HG02981 (cell line): ENCODE measurements at regions not wholly inside any gene's neighbourhood (a gene's known extent, or its start where the extent isn't known, plus 50 kb on each side); places are given as distances from the start of the nearest gene placed in this dataset.
A peak's percentile ranks its signal among the peaks of the same experiment; 100 is the strongest.

Source experiments
- ATAC-seq: cut with Tn5 transposase; IDR thresholded peaks from one replicate; pipeline ENCODE4 v1.9.1; 2021; ENCODE audit warnings: mild to moderate bottlenecking, moderate library complexity; ENCODE audit not compliant: unreplicated experiment

DNA sequence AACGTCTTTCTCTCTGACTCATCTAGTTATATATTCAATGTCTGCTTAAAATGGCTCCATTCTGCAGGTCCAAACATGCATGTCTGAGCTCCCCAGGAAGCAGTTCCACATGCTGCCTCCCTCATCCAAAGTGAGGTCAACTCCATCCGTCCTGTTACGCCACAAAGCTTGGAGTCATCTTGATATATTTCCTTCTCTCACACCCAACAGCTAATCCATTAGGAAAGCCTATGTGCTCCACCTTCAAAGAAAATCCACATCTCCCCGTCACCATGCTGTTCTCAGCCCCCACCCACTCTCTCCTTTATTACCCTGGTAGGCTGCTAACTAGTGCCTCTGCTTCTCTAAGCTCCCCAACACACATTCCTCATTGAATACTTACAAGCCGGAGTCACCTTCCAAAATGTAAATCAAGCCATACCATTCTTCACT is 130.2 kb upstream of the SYNDIG1 start:
- ATAC-seq = no peak

DNA sequence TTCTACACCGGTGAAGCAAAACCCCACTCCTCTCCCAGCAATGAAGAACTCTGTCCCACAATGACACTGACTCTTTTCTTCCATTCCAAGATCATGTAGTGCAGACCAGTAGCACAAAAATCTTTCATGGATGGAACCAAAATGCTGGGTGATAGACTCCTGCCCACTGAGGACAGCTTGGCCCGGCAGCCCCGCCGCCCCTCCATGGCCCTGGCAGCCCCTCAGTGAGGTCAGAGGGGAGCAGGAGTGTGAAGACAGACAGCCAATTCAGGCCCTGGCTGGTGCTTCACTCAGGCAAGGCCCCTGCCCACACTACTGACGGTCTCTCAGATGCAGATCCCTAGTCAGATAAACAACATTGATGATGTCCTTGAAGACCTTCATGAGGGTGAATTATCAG is 131.9 kb upstream of the SYNDIG1 start:
- no peak for ATAC-seq

DNA sequence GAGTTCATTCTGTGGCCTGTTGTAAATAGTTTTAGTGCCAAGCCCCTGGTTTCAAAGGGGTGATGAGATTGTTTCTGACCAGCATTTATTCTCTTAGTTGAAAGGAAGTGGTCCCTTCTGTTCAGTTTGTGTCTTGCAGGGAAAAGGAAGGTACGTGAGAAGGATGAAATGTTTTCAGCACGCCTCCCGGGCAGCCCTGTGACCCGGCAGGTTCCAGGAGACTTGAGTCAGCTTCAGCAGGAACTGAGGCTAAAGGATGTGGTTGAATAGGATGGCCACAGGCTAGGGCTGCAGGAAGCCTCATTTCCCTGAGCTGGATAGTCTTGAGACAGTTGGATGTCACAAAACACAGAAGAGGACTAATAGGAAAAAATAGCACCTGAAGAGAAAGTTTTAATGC is 132.4 kb upstream of the SYNDIG1 start:
- no peak for ATAC-seq

DNA sequence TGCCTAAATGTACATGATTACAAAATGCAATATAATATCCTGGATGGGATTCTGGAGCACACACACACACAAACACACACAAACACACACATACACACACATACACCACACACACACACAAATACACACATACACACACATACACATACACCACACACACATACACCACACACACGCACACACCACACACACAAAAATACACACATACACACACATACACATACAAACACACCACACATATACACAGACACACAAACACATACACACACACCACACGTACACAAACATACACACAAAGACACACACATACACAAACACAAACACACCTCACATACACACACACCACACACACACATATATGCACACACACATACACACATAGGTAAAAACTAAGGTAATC is 134.6 kb upstream of the SYNDIG1 start:
- ATAC-seq = no peak

DNA sequence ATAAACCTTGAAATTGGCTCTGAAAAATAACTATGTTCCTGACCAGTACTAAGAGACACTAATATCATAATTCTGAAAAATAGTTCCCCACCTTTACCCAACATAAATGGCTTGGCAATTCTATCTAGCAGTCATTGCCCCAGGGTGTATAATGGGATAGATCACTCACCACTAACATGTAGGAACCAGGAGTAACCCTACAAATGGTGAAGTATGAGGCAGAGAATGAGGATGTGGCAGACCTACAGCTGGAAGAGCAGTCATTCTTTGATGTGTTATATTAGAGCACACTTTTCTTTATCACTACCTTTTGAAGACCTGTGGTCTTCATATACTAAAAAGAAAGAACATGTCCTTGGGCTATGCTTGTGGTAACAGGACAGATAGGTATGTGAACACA is 136.5 kb upstream of the SYNDIG1 start:
- no peak for ATAC-seq

DNA sequence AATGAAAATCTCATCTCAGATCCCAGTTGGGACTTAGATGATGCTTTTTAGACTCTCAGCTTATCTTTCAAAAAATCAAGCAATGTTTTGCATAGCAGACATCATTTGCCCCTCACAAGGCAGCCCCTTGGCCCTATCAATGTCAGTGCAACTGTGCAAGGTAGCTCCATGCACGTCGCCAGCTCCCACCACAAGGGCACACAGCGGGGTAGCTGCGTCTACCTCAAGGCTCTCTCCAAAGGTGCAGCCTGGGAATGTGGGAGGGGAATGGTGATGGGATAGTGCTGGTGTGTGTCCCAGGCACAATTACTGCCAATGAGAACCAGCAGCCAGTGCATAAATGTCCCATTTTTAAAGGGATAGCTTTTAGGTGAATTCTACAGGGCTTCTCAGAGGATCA is 137.5 kb upstream of the SYNDIG1 start:
- ATAC-seq = no peak

DNA sequence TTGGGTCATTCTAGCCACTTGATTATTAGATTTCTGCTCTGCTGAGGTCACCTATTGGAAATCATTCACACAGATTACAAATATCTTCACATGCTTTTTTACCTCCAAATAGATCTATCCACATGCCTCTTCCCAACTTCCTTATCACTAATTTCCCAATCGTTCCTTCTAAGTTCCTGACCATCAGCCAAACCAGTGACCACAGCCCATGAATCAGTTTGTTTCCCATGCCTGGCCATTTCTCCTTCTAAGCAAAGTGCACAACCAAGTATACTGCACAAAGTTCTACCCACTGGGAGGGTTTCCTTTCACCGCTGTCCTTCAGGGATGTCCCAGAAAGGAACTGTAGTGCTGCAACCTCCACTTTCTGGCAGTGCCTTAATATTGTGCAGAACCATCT is 140.5 kb upstream of the SYNDIG1 start:
- no peak for ATAC-seq

DNA sequence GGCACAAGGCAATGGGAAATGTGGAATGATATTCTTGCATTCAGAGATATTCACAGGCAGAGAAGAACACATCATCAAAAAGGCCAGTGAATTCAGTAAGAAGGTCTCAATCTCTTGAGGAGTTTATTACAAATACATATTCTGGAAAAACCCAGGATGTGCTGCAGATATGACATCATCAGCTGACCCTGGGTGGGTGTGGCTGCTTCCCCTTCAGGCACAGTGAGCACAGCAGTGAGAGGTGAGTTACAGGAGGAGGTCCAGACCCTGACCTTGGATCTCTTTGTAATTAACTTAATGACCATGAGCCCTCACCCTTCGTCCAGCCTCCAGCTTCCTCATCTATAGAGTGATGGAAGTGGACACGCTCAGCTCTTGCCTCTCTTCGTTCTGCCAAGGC is 147.5 kb upstream of the SYNDIG1 start:
- no peak for ATAC-seq

DNA sequence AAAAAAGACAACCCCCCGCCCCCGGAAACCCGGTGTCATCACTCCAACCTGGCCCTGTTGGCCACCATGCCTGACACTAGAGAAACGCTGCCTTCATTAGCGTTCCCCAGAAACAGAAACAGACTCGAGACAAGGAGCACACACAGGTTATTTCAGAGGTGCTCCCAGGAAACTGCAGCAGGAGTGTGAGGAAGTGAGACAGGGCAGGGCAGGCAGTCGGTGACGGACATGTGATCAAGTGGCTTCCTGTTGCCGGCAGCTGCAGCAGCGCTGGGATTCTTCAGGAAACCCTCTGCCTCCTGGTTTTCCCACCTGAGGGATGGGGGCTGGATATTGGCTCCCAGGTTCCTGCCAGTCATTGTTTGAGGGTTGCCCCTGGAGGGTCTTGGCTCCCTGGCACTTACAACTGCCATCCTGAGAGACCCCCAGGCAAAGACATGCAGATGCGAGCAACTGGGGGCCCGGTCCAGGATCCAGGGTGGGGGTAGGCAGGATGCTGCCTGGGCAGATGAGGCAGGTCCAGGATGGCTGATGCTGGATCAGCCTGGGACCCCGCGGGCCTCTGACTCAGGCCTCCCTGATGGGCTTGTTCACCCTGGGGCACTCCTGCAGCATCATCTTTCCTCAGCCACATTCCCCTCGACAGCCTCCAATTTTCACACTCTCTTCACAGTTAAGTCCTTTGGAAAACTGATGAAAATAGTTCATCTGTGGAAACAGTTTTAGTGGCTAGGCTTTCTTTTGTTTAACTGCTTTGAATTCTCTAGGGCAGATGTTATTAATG is 150.7 kb upstream of the SYNDIG1 start:
- ATAC-seq = no peak

DNA sequence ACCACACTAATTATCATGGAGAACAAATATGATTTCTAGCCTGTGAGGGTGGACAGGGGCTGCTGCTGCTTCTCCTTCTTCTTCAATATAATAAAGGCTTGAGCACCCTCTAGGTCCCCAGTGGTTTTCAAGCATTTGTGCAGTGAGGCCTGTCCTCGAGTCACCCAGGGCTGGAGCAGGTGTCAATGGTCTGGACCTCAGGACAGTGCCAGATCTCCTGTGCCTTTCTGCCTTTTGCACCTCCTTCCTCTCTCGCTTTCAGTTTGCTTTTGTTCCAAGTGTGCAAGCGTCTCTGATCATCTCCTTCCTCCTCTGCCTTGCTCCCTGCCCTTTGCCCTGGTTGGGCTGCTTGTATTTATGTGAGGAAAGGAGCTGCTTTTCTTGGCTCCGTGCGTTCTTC is 152.2 kb upstream of the SYNDIG1 start:
- no peak for ATAC-seq

DNA sequence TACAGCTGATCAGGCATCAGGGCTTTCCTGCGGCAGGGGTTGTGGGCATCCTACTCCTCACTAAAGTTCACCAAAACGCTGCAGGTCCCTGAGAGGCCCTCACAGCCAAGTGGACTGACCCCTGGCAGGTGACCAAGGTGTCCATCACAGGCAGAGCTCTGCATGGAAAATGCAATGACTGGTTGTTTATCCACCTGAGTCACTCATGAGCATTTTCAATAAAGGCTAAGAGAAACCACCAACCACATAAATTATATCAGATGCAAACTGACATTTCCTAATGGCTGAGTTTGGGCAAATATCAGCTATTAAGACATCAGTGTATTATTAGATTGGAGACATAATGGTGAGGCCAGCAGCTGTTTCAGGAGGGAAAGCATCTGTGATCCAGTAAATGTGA is 152.7 kb upstream of the SYNDIG1 start:
- ATAC-seq = no peak

DNA sequence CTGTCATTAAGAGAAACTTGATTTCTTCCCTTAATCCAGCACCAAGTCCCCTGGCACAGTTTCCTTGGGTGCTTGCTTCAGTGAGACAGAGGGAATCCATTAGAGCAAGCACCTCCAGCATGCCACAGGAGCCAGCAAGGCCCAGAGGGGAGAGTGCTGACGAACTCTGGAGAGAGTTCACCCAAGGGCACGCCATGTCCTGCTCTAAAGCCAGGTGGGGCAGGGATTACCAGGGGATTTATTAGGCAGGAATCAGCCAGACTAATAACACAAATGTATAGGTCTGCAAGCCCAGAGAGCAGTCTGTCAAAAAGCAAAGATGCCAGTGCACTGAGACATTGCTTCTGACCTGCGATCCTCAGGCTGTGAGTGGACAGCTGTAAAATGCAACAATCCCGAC is 155.4 kb upstream of the SYNDIG1 start:
- ATAC-seq = no peak

DNA sequence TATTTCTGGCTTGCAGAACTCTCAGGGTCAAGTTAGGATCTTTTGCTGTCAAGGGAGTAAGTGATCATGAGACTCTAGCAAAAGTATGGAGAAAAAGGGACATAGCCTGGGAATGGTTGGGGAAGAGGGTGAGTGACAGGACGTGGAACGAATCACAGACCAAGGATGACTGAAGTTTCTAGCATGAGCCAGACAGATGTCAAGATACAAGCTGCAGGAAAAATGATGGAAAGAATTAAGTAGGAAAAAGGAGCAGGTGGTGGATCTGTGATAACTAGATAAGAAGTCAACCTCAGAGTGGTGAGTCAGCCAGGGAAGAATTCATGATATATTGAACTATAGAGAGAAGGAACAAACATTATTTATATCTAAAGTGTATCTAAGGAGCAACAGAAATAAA is 159.8 kb upstream of the SYNDIG1 start:
- ATAC-seq = no peak

DNA sequence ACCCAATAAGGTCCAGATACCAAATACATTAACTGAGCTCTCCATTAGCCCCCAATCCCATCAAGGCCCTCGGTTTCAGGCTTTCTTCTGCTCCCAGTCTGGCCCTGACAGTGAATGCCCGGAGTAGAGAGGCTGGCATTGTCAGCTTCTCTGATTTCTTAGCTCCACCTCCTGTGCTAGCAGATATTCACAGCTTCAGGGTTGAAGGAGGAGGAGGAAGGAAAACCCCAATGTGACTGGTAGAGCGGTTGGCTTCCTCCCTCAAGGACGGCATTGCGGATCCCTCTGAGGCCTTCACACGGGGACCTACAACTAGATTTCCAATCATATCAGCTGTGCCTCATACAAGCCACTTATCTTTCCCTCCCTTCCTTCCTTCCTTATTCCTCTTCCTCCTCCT is 164.1 kb upstream of the SYNDIG1 start:
- ATAC-seq = no peak

DNA sequence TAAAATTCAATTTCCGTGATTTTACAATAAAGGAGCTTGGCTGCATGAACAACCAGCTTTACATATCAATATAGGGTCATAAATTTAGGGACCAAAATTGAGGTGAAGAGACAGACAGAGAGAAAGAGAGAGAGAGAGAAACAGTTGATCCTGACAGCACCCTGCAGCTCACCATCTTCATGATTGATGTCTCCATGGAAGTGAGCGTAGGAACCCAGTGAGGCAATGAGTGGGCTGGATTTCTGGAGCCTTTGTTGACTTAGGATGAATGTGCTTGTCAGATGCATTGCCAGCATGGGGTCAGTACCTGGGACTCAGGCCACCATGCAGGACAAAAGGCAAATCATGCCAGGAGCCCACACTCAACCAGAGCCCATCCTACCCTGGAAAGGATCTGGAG is 165.1 kb upstream of the SYNDIG1 start:
- no peak for ATAC-seq

DNA sequence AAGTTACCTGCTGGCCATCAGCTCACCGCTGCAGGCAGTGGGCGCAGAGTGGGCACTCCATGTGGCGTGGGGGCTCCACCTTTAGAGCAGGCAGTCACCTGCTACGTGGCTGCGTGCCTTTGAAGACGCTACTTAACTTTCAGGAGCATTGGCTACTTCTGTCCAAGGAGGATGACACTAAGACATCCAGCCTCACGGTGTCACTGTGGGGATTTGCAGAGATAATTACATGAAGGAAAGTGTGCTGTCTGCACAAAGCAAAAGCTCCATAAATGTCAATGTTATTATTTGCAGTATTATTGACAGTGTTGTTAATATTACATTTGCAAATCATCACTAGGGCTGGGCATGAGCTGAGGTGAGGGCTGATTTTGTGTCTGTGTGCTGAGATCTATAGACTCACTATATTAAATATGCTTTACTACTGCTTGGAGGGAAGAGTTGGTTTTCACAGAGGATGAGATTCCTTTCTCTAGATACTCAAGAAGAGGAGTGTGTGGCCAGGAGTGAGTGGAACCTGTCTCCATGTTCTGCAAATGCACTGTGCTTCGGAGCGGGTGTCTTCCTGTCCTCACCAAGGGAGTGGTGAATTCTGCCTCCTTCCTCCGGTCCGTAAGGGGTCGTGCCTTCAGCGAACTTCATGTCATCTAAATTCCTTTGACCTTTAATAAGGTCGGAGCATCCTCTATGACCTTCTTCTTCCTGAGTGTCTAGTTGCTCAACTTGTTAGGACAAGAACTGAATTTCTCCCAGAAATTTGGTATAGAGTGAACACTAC is 165.8 kb upstream of the SYNDIG1 start:
- no peak for ATAC-seq

DNA sequence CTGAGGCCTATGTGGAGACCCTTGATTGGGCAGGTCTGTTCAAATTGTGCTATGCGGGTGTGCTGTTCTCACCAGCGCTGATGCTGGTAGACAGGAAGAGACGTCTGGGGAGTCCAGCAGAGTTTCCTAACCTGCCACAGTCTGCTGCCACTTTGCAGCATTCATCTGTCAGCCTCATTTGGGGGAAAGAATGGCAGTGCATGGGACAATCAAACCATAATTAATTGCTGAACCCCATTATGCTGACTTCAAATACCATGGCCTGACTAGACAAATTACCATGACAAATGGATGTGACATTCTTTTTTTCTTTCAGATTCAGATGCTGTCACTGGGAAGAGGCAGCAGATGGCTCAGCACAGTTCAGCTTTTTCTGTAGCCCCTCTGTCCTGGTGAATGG is 171.4 kb upstream of the SYNDIG1 start:
- no peak for ATAC-seq

DNA sequence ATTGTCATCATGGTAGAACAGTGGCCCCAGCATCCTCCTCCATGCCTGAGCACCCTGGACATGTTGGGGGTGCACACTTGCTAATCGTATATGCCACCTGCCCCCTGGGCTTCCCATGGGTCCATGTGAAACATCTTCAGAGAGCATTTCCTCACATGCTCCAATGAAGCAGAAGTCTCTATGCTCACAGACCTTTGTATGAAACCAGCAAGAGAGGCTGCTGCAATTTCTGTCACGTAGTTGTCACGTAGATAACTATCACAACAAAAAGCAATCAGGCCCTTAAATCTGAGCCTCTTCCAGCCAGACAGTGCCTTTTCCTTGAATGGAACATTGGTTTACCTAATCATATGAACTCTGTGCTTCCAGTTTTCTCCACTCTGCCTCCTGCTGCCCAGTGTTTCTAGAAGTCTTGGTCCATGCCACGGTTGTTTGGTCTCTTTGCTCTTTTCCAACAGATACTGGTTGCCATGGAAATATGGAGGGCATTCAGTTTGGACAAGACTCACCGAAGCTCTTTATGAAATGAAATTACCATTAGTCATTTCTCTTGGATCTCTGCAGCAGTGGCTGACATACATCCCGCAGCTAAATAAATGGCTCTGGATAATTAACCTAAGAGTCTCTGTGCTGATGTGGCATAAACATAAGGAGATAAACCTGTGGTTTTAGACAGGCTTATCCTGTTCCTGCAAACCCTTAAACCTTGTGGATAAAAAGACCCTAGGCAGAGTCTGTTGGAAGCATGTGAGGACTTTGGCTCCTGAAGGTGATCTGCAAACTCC is 172.8 kb upstream of the SYNDIG1 start:
- no peak for ATAC-seq

DNA sequence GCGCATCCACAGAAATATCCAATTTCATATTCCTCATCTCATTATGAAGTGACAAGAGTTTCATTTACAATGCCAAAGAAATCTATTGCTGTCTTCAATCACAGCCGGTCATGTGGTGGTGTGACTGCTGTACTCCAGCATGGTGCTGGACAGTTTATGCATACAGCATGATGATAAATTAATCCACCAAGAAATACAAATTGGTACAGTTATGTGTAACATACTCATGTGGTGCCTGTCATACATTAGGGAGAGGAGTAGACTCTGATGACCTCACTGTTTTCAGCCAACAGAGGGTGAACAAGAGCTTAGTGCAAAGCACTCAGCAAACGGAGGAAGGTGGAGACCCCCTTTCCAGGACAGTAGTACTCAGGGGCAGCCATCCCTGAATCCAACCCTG is 178.4 kb upstream of the SYNDIG1 start:
- no peak for ATAC-seq

DNA sequence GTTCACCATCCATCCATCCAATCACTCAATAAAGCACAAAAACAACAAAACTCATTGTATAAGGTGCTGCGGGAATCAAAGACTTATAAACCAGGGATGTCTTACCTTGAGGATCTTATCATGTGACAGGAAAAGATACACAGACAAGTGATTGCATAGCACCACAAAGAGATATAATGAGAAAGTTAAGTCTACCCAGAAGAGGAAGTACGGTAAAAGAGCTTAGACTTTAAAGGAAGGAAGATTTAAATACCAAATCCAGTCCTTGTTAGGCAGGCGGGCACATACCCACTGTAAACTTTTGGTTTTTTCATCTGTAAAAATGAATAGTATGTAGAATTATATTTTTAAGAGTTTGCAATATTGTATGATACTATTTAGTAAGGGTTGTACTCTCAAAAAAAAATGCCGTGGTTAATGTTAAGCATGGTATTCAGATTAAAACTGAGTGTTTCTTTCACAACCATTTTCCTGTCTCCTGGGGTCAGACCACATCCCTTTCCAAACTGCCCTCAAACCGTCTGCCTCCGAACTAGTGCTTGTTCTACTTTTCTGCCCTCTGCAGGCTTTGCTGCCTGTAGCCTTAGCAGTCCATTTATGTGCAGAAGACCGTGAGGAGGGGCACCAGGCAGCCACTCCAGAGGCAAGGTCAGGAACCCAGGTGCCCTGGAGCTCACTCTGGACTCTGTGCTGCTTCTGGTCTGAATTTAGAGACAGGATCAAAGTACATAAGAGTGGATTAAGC is 179.5 kb upstream of the SYNDIG1 start:
- peak; percentile 65 for ATAC-seq

DNA sequence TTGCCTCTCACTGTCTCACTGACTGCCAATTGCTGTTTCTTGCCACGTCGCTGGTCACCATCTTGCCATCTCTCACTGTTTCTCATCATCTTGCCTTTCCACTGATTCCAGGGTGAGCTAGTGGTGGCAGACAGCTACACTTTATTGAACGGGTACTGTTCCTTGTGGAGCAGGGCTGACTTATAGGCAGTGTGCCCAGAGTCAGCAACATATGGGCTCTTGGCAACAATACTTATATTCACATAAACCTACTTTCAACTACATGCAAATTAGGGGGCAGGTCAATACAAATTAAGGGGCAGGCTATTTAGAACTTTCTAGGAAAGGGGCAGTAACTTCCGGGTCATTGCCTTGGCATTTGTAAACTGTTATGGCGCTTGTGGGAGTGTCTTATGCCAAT is 186.2 kb upstream of the SYNDIG1 start:
- no peak for ATAC-seq
